ENCODE measurements at regions not wholly inside any gene's neighbourhood (a gene's known extent, or its start where the extent isn't known, plus 50 kb on each side); places are given as distances from the start of the nearest gene placed in this dataset.

DNA sequence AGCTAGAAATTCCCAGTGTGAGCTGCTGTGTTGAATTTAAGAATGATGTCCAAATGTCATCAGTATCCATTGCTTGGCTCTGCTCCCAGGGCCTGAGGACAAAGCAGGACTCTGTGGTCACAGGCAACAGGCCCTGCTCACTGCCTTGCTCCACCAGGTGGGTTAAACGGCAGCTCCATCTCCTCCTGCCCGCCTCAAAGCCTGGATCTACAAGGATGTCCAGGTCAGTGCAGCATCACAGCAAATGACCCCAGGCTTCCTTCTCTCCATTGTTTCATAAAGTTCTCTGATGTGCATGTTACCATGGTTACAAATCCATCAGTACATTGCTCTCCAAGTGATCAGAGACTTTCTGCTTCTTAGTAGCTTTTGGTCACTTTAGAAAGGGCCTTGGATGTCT is 322.0 kb upstream of the ZNF32 start:
- no peak for DNase-seq (ENCODE audit: low spot score)
- H3K27me3 ChIP-seq (replicated peaks; ENCODE audit: insufficient read depth): no peaks in the 10 kb centered on the region
- no peak overlapping the region for H3K27ac ChIP-seq
- H3K36me3 ChIP-seq: no peaks in the 10 kb centered on the region
- WGBS: 78% methylated on average over 2 of the region's 2 CpGs
- intact Hi-C loops (cut with DNase I): no loop called here
- no peaks in the 10 kb centered on the region for H3K9me3 ChIP-seq
- H3K4me3 ChIP-seq: no peak overlapping the region
- no peaks in the 10 kb centered on the region for H3K4me1 ChIP-seq (replicated peaks)
- TF ChIP-seq POLR2A (IDR thresholded peaks at IDR 0.05) (no peak), POLR2AphosphoS5 (IDR thresholded peaks at IDR 0.05) (no peak)
- TF ChIP-seq, protein P1, sequence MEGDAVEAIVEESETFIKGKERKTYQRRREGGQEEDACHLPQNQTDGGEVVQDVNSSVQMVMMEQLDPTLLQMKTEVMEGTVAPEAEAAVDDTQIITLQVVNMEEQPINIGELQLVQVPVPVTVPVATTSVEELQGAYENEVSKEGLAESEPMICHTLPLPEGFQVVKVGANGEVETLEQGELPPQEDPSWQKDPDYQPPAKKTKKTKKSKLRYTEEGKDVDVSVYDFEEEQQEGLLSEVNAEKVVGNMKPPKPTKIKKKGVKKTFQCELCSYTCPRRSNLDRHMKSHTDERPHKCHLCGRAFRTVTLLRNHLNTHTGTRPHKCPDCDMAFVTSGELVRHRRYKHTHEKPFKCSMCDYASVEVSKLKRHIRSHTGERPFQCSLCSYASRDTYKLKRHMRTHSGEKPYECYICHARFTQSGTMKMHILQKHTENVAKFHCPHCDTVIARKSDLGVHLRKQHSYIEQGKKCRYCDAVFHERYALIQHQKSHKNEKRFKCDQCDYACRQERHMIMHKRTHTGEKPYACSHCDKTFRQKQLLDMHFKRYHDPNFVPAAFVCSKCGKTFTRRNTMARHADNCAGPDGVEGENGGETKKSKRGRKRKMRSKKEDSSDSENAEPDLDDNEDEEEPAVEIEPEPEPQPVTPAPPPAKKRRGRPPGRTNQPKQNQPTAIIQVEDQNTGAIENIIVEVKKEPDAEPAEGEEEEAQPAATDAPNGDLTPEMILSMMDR (IDR thresholded peaks at IDR 0.05): no peak

DNA sequence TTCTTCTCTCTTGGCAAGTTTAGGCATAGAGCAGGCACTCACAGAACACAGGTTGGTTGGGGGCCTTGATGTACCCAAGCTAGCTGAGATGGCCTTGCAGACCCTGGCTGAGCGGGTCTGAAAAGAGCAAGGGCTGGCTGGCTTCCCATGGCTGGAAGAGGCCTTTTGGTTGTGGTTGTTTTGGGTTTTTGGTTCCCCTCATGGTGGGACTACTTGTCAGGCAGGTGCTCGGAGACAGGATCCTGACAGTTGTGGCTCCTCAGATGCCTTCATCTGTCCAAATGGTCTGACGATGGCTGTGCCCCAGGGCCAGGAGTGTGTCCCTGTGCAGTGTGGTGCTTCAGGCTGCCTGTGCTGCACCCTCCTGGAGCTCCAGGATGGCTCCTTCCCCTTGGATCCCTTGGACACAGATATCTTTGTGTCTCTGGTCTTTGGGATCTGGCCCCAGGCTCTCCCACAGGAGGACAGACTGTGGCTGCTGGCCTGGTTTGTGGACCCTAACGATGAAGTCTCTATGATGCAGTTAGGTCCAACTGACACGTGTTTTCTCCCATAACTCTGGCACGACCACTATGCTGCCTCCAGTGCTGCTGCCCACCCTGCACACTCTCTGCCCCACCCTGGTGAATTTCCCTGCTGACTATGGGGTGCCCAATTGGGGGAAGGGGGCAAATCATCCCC is 321.5 kb upstream of the ZNF32 start:
- no peak for DNase-seq (ENCODE audit: low spot score)
- Histone ChIP-seq H3K36me3 (no peaks in the 10 kb centered on the region), H3K27ac (no peak overlapping the region), H3K4me1 (replicated peaks) (no peaks in the 10 kb centered on the region), H3K4me3 (no peak overlapping the region), H3K27me3 (replicated peaks; ENCODE audit: insufficient read depth) (no peaks in the 10 kb centered on the region), H3K9me3 (no peaks in the 10 kb centered on the region)
- TF ChIP-seq POLR2AphosphoS5 (IDR thresholded peaks at IDR 0.05): no peak
- TF ChIP-seq, protein P1 (IDR thresholded peaks at IDR 0.05): no peak
- intact Hi-C loops (cut with DNase I): no loop called here
- 98% methylated on average over 6 of the region's 6 CpGs for WGBS

DNA sequence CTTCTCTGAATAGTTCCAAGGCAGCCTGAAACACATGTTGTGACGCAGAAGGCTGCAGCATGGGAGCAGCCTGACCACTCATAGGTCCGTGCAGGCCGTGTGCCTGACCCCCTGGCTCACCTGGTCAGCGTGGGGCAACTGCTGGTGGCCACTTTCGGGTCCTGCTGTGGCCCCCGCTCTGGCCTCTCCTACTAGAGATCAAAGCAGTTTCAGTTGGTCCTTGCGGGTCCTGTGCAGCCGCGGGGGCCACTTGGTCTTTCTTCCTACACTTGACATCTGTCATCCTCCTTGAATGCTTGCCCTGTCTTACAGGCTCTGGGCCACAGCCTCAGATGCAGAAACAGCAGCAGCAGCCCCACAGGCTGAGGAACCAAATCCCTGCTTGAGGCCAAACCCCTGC is 320.8 kb upstream of the ZNF32 start:
- 92% methylated on average over 9 of the region's 9 CpGs for WGBS
- no peak for DNase-seq (ENCODE audit: low spot score)

DNA sequence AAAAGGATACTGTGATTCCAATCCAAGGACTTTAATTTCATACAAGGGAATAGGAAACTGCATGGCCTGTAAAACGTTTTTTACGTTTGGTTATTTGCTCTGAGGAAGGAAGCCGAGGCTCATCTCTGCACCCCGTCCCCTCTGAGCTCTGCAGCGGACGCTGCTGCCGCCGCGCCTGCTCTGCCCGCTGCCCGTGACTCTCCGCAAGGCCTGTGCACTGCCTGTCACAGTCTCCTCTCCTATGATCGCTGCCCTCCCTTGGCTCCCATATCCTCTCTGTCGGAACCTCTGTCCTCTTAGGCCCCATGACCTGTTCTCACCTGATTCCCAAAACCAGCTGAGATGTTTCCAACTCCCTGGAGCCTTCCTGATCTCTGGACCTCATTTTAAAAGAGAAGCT is 320.3 kb upstream of the ZNF32 start:
- intact Hi-C loops (cut with DNase I): no loop called here
- TF ChIP-seq POLR2AphosphoS5 (IDR thresholded peaks at IDR 0.05) (no peak), POLR2A (IDR thresholded peaks at IDR 0.05) (no peak)
- TF ChIP-seq, protein P1 (IDR thresholded peaks at IDR 0.05): no peak
- DNase-seq (ENCODE audit: low spot score): no peak

More for the DNA sequence above, 320.8 kb upstream of the ZNF32 start:
- Histone ChIP-seq H3K4me1 (replicated peaks) (no peaks in the 10 kb centered on the region), H3K36me3 (no peaks in the 10 kb centered on the region), H3K4me3 (no peak overlapping the region), H3K27me3 (replicated peaks; ENCODE audit: insufficient read depth) (no peaks in the 10 kb centered on the region), H3K9me3 (no peaks in the 10 kb centered on the region), H3K27ac (no peak overlapping the region)
- intact Hi-C loops (cut with DNase I): no loop called here
- TF ChIP-seq, protein P1 (IDR thresholded peaks at IDR 0.05): no peak
- TF ChIP-seq POLR2AphosphoS5 (IDR thresholded peaks at IDR 0.05): no peak
- TF ChIP-seq POLR2A (IDR thresholded peaks at IDR 0.05): no peak

DNA sequence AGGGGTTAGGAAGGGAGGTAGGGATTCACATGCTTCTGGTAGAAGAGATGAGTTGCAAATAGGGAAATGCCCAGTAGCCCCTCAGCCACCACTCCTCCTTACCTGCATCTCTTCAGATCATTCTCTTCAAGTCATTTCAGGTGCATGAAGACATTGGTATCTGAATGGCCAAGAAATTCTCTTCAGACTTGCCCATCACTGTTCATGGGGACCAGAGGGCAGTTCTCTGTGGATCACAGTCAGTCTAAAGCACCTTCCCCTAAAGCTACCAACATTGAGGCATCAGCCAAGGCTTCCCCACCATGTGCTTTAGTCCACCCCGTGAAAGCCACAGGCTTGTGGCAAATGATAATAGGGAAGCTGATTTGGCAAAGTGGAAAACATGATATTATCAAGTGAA is 319.4 kb upstream of the ZNF32 start:
- H3K36me3 ChIP-seq: no peaks in the 10 kb centered on the region
- TF ChIP-seq POLR2A (IDR thresholded peaks at IDR 0.05) (no peak), POLR2AphosphoS5 (IDR thresholded peaks at IDR 0.05) (no peak)
- TF ChIP-seq, protein P1 (IDR thresholded peaks at IDR 0.05): no peak
- H3K9me3 ChIP-seq: no peaks in the 10 kb centered on the region
- DNase-seq (ENCODE audit: low spot score): no peak
- WGBS: 82% methylated on average over 1 of the region's 1 CpG
- intact Hi-C loops (cut with DNase I): no loop called here
- H3K4me1 ChIP-seq (replicated peaks): no peaks in the 10 kb centered on the region
- no peaks in the 10 kb centered on the region for H3K27me3 ChIP-seq (replicated peaks; ENCODE audit: insufficient read depth)
- H3K4me3 ChIP-seq: no peak overlapping the region
- no peak overlapping the region for H3K27ac ChIP-seq

More for the DNA sequence above, 320.3 kb upstream of the ZNF32 start:
- WGBS: 79% methylated on average over 14 of the region's 14 CpGs
- Histone ChIP-seq H3K4me1 (replicated peaks) (no peaks in the 10 kb centered on the region), H3K4me3 (no peak overlapping the region), H3K27me3 (replicated peaks; ENCODE audit: insufficient read depth) (no peaks in the 10 kb centered on the region), H3K27ac (no peak overlapping the region), H3K36me3 (no peaks in the 10 kb centered on the region), H3K9me3 (no peaks in the 10 kb centered on the region)
